Uterus (tissue), 2 donors: ENCODE measurements at regions not wholly inside any gene's neighbourhood (a gene's known extent, or its start where the extent isn't known, plus 50 kb on each side); places are given as distances from the start of the nearest gene placed in this dataset.

Experiments used
- CTCF ChIP-seq, 4 experiments: fragments of 200-600 bp in 2 of 4; fragments of 450-650 bp in 2 of 4; sonication (generic) in 2 of 4; IDR thresholded peaks; one replicate each; pipeline ENCODE4 v1.5.1; 2016 to 2019; ENCODE audit warnings: antibody characterized with exemption in 4 of 4, mild to moderate bottlenecking in 2 of 4, moderate library complexity in 1 of 4
- POLR2A ChIP-seq, 2 donors: fragments of 450-650 bp; IDR thresholded peaks; one replicate each; pipeline ENCODE4 v1.6.1; 2016; ENCODE audit warnings: antibody characterized with exemption in 2 of 2, mild to moderate bottlenecking in 1 of 2, moderate library complexity in 1 of 2

- TF ChIP-seq CTCF (IDR thresholded peaks at IDR 0.05) (no peak), POLR2A (IDR thresholded peaks at IDR 0.05) (no peak)
Observed at GRCh38 chr13:74476788-74477187, 342.6 kb upstream of the KLF12 start.
